Stimulated activated naive CD8-positive, alpha-beta T cell treated with anti-CD3 and anti-CD28 coated beads, Interleukin-15, Interleukin-2, amounts not matched to agents 100 U/mL and 50 U/mL, for 24 hours (primary cell): ENCODE measurements at regions not wholly inside any gene's neighbourhood (a gene's known extent, or its start where the extent isn't known, plus 50 kb on each side); places are given as distances from the start of the nearest gene placed in this dataset.
"Not testable (repeated sequence)": the region's sequence is repeated elsewhere in the genome, so short reads cannot be mapped to it uniquely, and the experiment has no call there.

Source experiments
- ATAC-seq: fragments of 150-1000 bp; cut with Tn5 transposase; one replicate; pipeline ENCODE4 v1.10.0; 2021
- DNase-seq: peaks from one replicate; pipeline ENCODE4 v3.0.0; 2021

DNA sequence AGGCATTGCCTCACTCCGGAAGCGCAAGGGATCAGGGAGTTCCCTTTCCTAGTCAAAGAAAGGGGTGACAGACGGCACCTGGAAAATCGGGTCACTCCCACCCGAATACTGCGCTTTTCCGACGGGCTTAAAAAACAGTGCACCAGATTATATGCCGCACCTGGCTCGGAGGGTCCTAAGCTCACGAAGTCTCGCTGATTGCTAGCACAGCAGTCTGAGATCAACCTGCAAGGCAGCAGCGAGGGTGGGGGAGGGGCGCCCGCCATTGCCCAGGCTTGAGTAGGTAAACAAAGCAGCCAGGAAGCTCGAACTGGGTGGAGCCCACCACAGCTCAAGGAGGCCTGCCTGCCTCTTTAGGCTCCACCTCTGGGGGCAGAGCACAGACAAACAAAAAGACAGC lies 63.7 kb upstream of the CDH2 start:
- DNase-seq, ATAC-seq: not testable (repeated sequence)

DNA sequence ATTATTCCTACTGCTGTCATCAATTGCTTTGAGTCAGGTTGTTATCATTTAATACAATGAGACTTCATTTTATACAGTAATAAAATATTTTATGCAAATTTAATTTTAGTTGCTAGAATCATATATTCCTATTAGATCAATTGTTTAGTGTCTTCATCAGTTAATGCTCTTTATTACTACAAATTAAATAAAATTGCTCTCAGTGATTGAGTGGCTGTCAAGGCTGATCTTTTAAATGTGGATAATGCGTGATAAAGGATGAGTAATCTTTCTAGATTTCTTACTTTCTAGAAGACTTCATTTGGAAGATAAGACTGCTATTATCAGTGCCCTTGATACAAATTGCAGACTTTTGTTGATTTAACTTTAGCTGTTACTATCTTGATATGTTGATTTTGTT lies 59.6 kb upstream of the CDH2 start:
- ATAC-seq (no peak), DNase-seq (no peak)
